ENCODE measurements at regions not wholly inside any gene's neighbourhood (a gene's known extent, or its start where the extent isn't known, plus 50 kb on each side); places are given as distances from the start of the nearest gene placed in this dataset.

GRCh38 chr7:42702647-42703046, 209.2 kb downstream of the C7orf25 start:
- no peak for TF ChIP-seq ZNF274 (IDR thresholded peaks at IDR 0.05; ENCODE audit: low read depth, low read length)
- TF ChIP-seq, protein P1, sequence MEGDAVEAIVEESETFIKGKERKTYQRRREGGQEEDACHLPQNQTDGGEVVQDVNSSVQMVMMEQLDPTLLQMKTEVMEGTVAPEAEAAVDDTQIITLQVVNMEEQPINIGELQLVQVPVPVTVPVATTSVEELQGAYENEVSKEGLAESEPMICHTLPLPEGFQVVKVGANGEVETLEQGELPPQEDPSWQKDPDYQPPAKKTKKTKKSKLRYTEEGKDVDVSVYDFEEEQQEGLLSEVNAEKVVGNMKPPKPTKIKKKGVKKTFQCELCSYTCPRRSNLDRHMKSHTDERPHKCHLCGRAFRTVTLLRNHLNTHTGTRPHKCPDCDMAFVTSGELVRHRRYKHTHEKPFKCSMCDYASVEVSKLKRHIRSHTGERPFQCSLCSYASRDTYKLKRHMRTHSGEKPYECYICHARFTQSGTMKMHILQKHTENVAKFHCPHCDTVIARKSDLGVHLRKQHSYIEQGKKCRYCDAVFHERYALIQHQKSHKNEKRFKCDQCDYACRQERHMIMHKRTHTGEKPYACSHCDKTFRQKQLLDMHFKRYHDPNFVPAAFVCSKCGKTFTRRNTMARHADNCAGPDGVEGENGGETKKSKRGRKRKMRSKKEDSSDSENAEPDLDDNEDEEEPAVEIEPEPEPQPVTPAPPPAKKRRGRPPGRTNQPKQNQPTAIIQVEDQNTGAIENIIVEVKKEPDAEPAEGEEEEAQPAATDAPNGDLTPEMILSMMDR (IDR thresholded peaks at IDR 0.05 in 2 of 3, conservative IDR thresholded peaks at IDR 0.05 in 1 of 3; ENCODE audit: borderline replicate concordance in 1 of 3, insufficient read depth in 1 of 3, low read depth in 2 of 3, low read length in 2 of 3), result no peak
